Tongue (tissue), 1 donor: ENCODE measurements at regions not wholly inside any gene's neighbourhood (a gene's known extent, or its start where the extent isn't known, plus 50 kb on each side); places are given as distances from the start of the nearest gene placed in this dataset.
A peak's percentile ranks its signal among the peaks of the same experiment; 100 is the strongest.

Experiments used
- DNase-seq: peaks from one replicate; pipeline ENCODE4 v3.0.0-alpha.2; 2015

GRCh38 chr7:15915686-15916293 is 229.3 kb upstream of the MEOX2 start:
- DNase-seq = no peak

GRCh38 chr7:15914611-15915010 is 228.1 kb upstream of the MEOX2 start:
- DNase-seq = no peak

- DNase-seq = no peak
Measured at GRCh38 chr7:15906436-15906835, 220.0 kb upstream of the MEOX2 start.

GRCh38 chr7:15905251-15906040 is 219.0 kb upstream of the MEOX2 start:
- peak; percentile 30 for DNase-seq

GRCh38 chr7:15891151-15891881 is 204.8 kb upstream of the MEOX2 start:
- DNase-seq = peak; percentile 19

GRCh38 chr7:15889507-15889906 is 203.0 kb upstream of the MEOX2 start:
- no peak for DNase-seq

- no peak for DNase-seq
Measured at GRCh38 chr7:15888090-15888489, 201.6 kb upstream of the MEOX2 start.

GRCh38 chr7:15886626-15887025 is 200.1 kb upstream of the MEOX2 start:
- no peak for DNase-seq

GRCh38 chr7:15885678-15886077 is 199.2 kb upstream of the MEOX2 start:
- DNase-seq = peak; percentile 20

GRCh38 chr7:15874774-15875173 is 188.3 kb upstream of the MEOX2 start:
- peak; percentile 34 for DNase-seq

- no peak for DNase-seq
Measured at GRCh38 chr7:15870347-15870746, 183.9 kb upstream of the MEOX2 start.

GRCh38 chr7:15867441-15867840 is 181.0 kb upstream of the MEOX2 start:
- no peak for DNase-seq

GRCh38 chr7:15866753-15867152 is 180.3 kb upstream of the MEOX2 start:
- DNase-seq = no peak

- DNase-seq = no peak
Measured at GRCh38 chr7:15864626-15864991, 178.1 kb upstream of the MEOX2 start.

- no peak for DNase-seq
Measured at GRCh38 chr7:15863951-15864625, 177.6 kb upstream of the MEOX2 start.

- DNase-seq = no peak
Measured at GRCh38 chr7:15862781-15863165, 176.3 kb upstream of the MEOX2 start.

- no peak for DNase-seq
Measured at GRCh38 chr7:15862016-15862780, 175.7 kb upstream of the MEOX2 start.

GRCh38 chr7:15860264-15860949 is 173.9 kb upstream of the MEOX2 start:
- DNase-seq = no peak

- no peak for DNase-seq
Measured at GRCh38 chr7:15857026-15857425, 170.5 kb upstream of the MEOX2 start.

- DNase-seq = peak; percentile 53
Measured at GRCh38 chr7:15856311-15856710, 169.8 kb upstream of the MEOX2 start.

GRCh38 chr7:15855525-15856109 is 169.1 kb upstream of the MEOX2 start:
- DNase-seq = no peak
